ENCODE measurements at regions not wholly inside any gene's neighbourhood (a gene's known extent, or its start where the extent isn't known, plus 50 kb on each side); places are given as distances from the start of the nearest gene placed in this dataset.

DNA sequence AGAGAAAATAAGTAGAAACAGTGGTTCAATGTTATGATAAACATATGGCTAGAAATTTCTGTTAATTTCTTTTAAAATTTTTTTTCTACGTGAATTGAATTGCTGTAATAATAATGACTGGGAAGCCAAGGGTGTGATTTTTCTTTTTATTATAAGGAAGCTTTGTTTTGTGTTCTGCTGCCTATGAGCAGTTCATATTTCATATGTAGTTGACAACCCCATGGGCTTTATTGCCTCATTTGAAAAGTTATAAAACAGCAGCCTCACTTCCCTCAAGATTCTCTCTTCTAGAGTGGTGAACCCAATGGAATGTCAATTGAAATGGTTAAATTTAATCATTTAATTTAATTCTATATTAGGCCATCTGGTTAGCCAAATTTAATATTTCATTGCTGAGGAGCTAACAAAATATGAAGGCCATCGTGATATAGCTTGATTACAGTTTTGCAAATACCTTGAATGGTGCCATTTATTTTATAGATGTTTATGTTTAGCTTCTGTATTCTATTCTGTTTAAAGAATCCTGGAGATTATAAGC, 72.6 kb upstream of the DOCK10 start:
- intact Hi-C loops (cut with micrococcal nuclease; ENCODE audit: unreplicated experiment) = no loop called here
- BruUV-seq (replicated peaks) = no TSS peak
- Histone ChIP-seq H3K9ac (ENCODE audit: insufficient read depth, low read depth, low read length) (no peak overlapping the region), H3K36me3 (replicated peaks in 1 of 2; ENCODE audit: control insufficient read depth in 1 of 2, insufficient read depth in 2 of 2, low read length in 2 of 2) (no peaks in the 10 kb centered on the region), H3K9me3 (ENCODE audit: low read length) (no peaks in the 10 kb centered on the region), H3K4me3 (replicated peaks in 1 of 3; ENCODE audit: insufficient read depth in 1 of 3, low read depth in 2 of 3, low read length in 3 of 3) (no peak overlapping the region), H2AFZ (ENCODE audit: low read length) (no peak overlapping the region), H3K4me2 (ENCODE audit: low read depth, low read length) (no peak overlapping the region), H3K79me2 (ENCODE audit: insufficient read depth, low read length) (no peaks in the 10 kb centered on the region), H3K27ac (ENCODE audit: extremely low read length, insufficient read depth, low read length) (no peak overlapping the region), H4K20me1 (ENCODE audit: insufficient read depth, low read length) (no peaks in the 10 kb centered on the region), H3K4me1 (ENCODE audit: insufficient read depth, low read length) (no peaks in the 10 kb centered on the region), H3K27me3 (ENCODE audit: control insufficient read depth in 1 of 2, insufficient read depth in 2 of 2, low read length in 2 of 2) (no peaks in the 10 kb centered on the region)
- POLR2A ChIA-PET = no interaction called here
- in situ Hi-C loops (cut with HindIII; ENCODE audit: extremely low pct_ligation_motif_present, low pct_unique_long_range_greater_than_20kb) = no loop called here
- CTCF ChIA-PET (ENCODE audit: low intra/inter-chr PET ratio, low total read pairs) = no interaction called here
- 1% methylated on average over 2 of the region's 2 CpGs for WGBS (ENCODE audit: low lambda C conversion rate)
- DNase-seq (ENCODE audit: low spot score) (no peak), FAIRE-seq (no peak), ATAC-seq (no peak)
- TF ChIP-seq LRRFIP1 (CRISPR knock-in tag; conservative IDR thresholded peaks at IDR 0.05) = no peak
- TF ChIP-seq, protein P1, sequence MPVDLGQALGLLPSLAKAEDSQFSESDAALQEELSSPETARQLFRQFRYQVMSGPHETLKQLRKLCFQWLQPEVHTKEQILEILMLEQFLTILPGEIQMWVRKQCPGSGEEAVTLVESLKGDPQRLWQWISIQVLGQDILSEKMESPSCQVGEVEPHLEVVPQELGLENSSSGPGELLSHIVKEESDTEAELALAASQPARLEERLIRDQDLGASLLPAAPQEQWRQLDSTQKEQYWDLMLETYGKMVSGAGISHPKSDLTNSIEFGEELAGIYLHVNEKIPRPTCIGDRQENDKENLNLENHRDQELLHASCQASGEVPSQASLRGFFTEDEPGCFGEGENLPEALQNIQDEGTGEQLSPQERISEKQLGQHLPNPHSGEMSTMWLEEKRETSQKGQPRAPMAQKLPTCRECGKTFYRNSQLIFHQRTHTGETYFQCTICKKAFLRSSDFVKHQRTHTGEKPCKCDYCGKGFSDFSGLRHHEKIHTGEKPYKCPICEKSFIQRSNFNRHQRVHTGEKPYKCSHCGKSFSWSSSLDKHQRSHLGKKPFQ (CRISPR knock-in tag; IDR thresholded peaks at IDR 0.05; ENCODE audit: insufficient replicate concordance) = no peak
- TF ChIP-seq TMF1 (CRISPR knock-in tag; IDR thresholded peaks at IDR 0.05; ENCODE audit: low read depth) = no peak
- TF ChIP-seq SOX6 (IDR thresholded peaks at IDR 0.05) = no peak
- TF ChIP-seq SOX6 (CRISPR knock-in tag; IDR thresholded peaks at IDR 0.05) = no peak
- TF ChIP-seq TRIM24 (CRISPR knock-in tag; IDR thresholded peaks at IDR 0.05) = no peak
- no peak for TF ChIP-seq REL (CRISPR knock-in tag; conservative IDR thresholded peaks at IDR 0.05)
- TF ChIP-seq NFYC (CRISPR knock-in tag; IDR thresholded peaks at IDR 0.05) = no peak
